ENCODE measurements at regions not wholly inside any gene's neighbourhood (a gene's known extent, or its start where the extent isn't known, plus 50 kb on each side); places are given as distances from the start of the nearest gene placed in this dataset.
A peak's percentile ranks its signal among the peaks of the same experiment; 100 is the strongest.

GRCh38 chr3:83765956-83766355 lies 1192.8 kb upstream of the CADM2 start:
- no peak for DNase-seq

- DNase-seq, result no peak
Observed at GRCh38 chr3:83769791-83770663, 1188.8 kb upstream of the CADM2 start.

GRCh38 chr3:83770664-83771402 lies 1188.0 kb upstream of the CADM2 start:
- DNase-seq, result no peak

GRCh38 chr3:83802801-83803200 lies 1156.0 kb upstream of the CADM2 start:
- DNase-seq, result no peak

GRCh38 chr3:83807511-83807910 lies 1151.3 kb upstream of the CADM2 start:
- no peak for DNase-seq

- DNase-seq, result no peak
Observed at GRCh38 chr3:83813176-83813575, 1145.6 kb upstream of the CADM2 start.

GRCh38 chr3:83816653-83817052 lies 1142.1 kb upstream of the CADM2 start:
- DNase-seq, result no peak

- DNase-seq, result no peak
Observed at GRCh38 chr3:83821506-83821905, 1137.3 kb upstream of the CADM2 start.

- DNase-seq, result no peak
Observed at GRCh38 chr3:83823095-83823494, 1135.7 kb upstream of the CADM2 start.

GRCh38 chr3:83835040-83835439 lies 1123.7 kb upstream of the CADM2 start:
- no peak for DNase-seq

GRCh38 chr3:83842511-83842910 lies 1116.3 kb upstream of the CADM2 start:
- no peak for DNase-seq

- no peak for DNase-seq
Observed at GRCh38 chr3:83843716-83844115, 1115.1 kb upstream of the CADM2 start.

- DNase-seq, result no peak
Observed at GRCh38 chr3:83849106-83849730, 1109.6 kb upstream of the CADM2 start.

GRCh38 chr3:83863380-83863779 lies 1095.4 kb upstream of the CADM2 start:
- DNase-seq, result no peak

- no peak for DNase-seq
Observed at GRCh38 chr3:83868909-83869567, 1089.8 kb upstream of the CADM2 start.

- no peak for DNase-seq
Observed at GRCh38 chr3:83873550-83873949, 1085.2 kb upstream of the CADM2 start.

- peak; percentile 70 for DNase-seq
Observed at GRCh38 chr3:83877910-83878309, 1080.9 kb upstream of the CADM2 start.

- DNase-seq, result no peak
Observed at GRCh38 chr3:83882701-83883100, 1076.1 kb upstream of the CADM2 start.

GRCh38 chr3:83890039-83890762 lies 1068.6 kb upstream of the CADM2 start:
- no peak for DNase-seq

- no peak for DNase-seq
Observed at GRCh38 chr3:83890763-83891135, 1068.0 kb upstream of the CADM2 start.

GRCh38 chr3:83894223-83894622 lies 1064.6 kb upstream of the CADM2 start:
- no peak for DNase-seq

- DNase-seq, result no peak
Observed at GRCh38 chr3:83895892-83896291, 1062.9 kb upstream of the CADM2 start.

All from NCI-H69 (cell line).